ENCODE measurements at regions not wholly inside any gene's neighbourhood (a gene's known extent, or its start where the extent isn't known, plus 50 kb on each side); places are given as distances from the start of the nearest gene placed in this dataset.
A peak's percentile ranks its signal among the peaks of the same experiment; 100 is the strongest.
"Not testable (repeated sequence)": the region's sequence is repeated elsewhere in the genome, so short reads cannot be mapped to it uniquely, and the experiment has no call there.

GRCh38 chr1:221602830-221603229 is 139.1 kb downstream of the DUSP10 start:
- no peak for DNase-seq

- not testable (repeated sequence) for DNase-seq
These were observed 137.5 kb downstream of the DUSP10 start for GRCh38 chr1:221604390-221604789.

DNA sequence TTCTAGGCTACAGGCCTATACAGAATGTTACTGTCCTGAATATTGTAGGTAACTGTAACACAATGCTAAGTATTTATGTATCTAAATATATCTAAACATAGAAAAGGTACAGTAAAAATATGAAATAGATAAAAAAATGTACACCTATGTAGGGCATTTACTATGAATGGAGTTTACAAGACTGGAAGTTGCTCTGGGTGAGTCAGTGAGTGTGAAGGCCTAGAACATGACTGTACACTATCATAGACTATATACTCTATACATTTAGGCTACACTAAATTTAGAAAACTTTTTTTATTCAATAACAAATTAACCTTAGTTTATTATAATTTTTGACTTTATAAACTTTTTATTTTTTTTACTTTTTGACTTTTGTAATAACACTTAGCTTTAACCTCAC is 136.9 kb downstream of the DUSP10 start:
- DNase-seq: no peak

- no peak for DNase-seq
These were observed 136.3 kb downstream of the DUSP10 start for GRCh38 chr1:221605569-221605968.

DNA sequence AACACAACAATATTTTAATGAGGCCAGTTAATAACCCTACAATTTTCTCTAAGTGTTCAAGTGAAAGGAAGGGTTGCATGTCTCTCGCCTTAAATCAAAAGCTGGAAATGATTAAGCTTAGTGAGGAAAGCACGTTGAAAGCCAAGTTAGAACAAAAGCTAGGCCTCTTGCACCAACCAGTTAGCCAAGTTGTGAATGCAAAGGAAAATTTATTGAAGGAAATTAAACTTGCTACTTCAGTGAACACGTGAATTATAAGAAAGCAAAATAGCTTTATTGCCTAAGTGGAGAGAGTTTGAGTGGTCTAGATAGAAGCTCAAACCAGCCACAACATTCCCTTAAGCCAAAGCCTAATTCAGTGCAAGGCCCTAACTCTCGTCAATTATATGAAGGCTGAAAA is 135.6 kb downstream of the DUSP10 start:
- no peak for DNase-seq

- DNase-seq: no peak
These were observed 133.0 kb downstream of the DUSP10 start for GRCh38 chr1:221608835-221609320.

GRCh38 chr1:221611656-221612046 is 130.2 kb downstream of the DUSP10 start:
- no peak for DNase-seq

GRCh38 chr1:221612047-221612777 is 129.7 kb downstream of the DUSP10 start:
- peak; percentile 42 for DNase-seq

- DNase-seq: no peak
These were observed 121.2 kb downstream of the DUSP10 start for GRCh38 chr1:221620437-221621384.

GRCh38 chr1:221621683-221622082 is 120.2 kb downstream of the DUSP10 start:
- DNase-seq: no peak

DNA sequence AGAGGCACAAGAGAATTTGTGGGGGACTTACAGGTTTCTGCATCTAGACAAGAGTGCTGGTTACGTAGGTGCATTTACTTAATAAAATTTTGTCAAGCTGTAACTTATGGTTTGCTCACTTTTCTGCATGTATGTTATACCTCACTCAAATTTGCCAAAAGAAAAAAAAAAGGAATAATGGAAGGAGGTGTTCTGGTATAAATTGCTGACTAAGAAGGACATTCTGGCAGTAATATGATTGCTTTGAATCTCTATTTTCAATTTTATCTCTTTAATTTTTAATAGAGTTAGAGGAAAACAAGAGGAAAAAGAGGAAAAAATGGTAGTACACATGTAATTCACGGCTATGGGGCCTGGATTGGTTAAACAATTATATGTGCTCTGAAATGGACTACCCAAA is 119.5 kb downstream of the DUSP10 start:
- no peak for DNase-seq

GRCh38 chr1:221625026-221625425 is 116.9 kb downstream of the DUSP10 start:
- DNase-seq: no peak

- DNase-seq: no peak
These were observed 115.8 kb downstream of the DUSP10 start for GRCh38 chr1:221626041-221626440.

- DNase-seq: no peak
These were observed 111.7 kb downstream of the DUSP10 start for GRCh38 chr1:221630236-221630635.

DNA sequence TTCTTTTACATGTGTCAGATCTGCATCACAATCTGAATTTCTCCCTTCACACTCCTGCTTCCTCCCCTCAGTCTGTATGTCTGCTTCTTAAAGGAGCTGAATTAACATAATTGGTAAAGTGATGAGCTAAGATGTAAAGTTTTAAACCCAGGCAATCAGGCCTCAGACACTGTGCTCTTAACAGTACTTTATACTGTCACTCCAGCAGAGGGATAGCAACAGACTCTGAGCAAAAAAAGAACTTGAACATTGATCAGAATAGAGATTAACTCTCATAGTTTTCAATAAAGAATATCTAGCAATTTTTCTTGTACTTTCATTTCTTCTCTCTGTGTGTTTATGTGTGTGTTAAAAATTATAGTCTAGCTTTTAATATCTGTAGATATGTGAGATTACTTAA is 110.3 kb downstream of the DUSP10 start:
- no peak for DNase-seq

DNA sequence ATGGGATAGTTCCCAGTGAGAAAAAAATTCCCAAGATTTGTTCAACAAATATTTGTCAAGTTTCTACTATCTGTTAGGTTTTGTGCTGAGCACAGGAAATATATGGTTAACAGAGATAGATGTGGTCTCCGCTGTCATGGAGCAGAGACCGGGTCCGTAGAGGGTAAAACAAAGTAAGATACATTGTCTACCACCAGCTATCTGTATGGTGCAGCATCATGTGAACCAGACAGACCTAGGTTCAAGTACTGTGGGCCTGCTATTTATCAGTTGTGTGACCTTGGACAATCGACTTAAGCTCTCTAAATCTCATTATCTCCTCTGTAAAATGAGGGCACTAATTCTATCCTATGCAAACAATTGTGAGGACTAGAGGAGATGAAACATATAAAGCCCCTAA is 109.8 kb downstream of the DUSP10 start:
- no peak for DNase-seq

- DNase-seq: no peak
These were observed 108.0 kb downstream of the DUSP10 start for GRCh38 chr1:221633841-221634409.

DNA sequence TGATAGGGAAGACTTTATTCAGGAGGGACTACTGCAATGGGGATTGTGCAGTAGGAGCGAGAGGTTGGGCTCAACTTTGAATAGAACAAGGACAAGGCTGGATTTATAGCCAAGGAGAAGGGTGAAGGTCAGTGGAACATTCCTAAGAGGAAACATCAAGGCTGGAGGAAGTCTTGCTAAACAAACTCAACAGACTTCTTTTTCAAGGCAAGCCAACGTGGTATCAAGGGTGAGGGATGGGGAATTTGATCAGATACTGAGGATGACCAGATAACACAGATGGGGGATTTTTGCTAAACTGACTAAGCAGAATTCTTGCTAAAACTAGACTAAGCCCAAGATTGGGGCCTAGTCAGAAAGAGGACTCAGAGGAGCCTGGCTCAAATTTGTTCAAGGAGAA is 107.3 kb downstream of the DUSP10 start:
- DNase-seq: no peak

- no peak for DNase-seq
These were observed 106.6 kb downstream of the DUSP10 start for GRCh38 chr1:221635305-221635704.

GRCh38 chr1:221636096-221636495 is 105.8 kb downstream of the DUSP10 start:
- DNase-seq: no peak

- no peak for DNase-seq
These were observed 104.9 kb downstream of the DUSP10 start for GRCh38 chr1:221636967-221637366.

GRCh38 chr1:221637641-221638041 is 104.2 kb downstream of the DUSP10 start:
- no peak for DNase-seq

DNA sequence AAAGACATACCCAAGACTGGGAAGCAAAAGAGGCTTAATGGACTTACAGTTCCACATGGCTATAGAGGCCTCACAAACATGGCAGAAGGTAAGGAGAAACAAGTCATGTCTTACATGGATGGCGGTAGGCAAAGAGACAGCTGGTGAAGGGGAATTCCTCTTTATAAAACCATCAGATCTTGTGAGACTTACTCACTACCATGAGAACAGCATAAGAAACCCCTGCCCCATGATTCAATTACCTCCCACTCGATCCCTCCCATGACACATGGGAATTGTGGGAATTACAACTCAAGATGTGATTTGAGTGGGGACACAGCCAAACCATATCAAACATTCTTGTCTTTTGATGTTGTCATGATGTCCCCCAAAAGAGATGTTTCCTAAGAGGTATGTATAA is 103.3 kb downstream of the DUSP10 start:
- no peak for DNase-seq

DNA sequence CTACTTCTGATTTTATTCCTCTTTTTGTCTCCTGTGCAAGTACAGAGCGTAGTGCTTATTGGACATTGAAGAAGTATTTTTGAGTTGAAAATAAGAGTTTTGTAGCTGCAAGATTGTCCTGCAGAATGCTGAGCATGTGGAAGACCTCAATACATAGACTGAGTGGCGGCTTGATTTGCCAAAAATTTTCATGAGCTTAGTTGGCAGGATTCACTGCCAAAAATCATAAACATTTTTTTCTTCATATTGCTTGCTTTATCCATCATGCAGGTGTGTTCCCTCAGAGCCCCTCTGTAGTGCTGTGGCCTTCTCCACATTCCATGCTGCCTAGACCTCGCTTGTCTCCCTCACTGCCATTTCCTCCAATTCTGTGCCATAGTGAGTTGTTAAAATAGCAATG is 100.1 kb downstream of the DUSP10 start:
- DNase-seq: no peak

Data from SHP77 treated with DMSO at 0.1 percent for 48 hours (cell line).